Spleen (tissue), 11 donors: ENCODE measurements at regions not wholly inside any gene's neighbourhood (a gene's known extent, or its start where the extent isn't known, plus 50 kb on each side); places are given as distances from the start of the nearest gene placed in this dataset.
"Not testable (repeated sequence)": the region's sequence is repeated elsewhere in the genome, so short reads cannot be mapped to it uniquely, and the experiment has no call there.

ENCODE experiments used
- DNase-seq: peaks from one replicate; pipeline ENCODE4 v3.0.0-alpha.2; 2020
- H3K27ac ChIP-seq, 8 donors: fragments of 200-600 bp; sonication (generic) in 7 of 8; 1 replicate in 4 of 8; 2 replicates in 4 of 8; pipeline versions ENCODE4 v1.5.0 to v1.8.0; 2016 to 2021; ENCODE audit warnings: inconsistent platforms in 4 of 8, mild to moderate bottlenecking in 4 of 8, moderate library complexity in 1 of 8
- H3K27me3 ChIP-seq, 7 donors: fragments of 200-600 bp; sonication (generic) in 6 of 7; replicated peaks in 1 of 7; 1 replicate in 4 of 7; 2 replicates in 3 of 7; pipeline versions ENCODE4 v1.5.0 to v1.8.0; 2016 to 2021; ENCODE audit warnings: inconsistent platforms in 3 of 7, mild to moderate bottlenecking in 1 of 7
- H3K36me3 ChIP-seq, 6 donors: fragments of 200-600 bp; sonication (generic) in 5 of 6; 1 replicate in 4 of 6; 2 replicates in 2 of 6; pipeline versions ENCODE4 v1.5.0 to v1.8.0; 2016 to 2021; ENCODE audit warnings: inconsistent platforms in 2 of 6
- H3K4me1 ChIP-seq, 6 donors: fragments of 200-600 bp; sonication (generic) in 5 of 6; 1 replicate in 3 of 6; 2 replicates in 3 of 6; pipeline versions ENCODE4 v1.5.0 to v1.8.0; 2016 to 2021; ENCODE audit warnings: inconsistent platforms in 3 of 6
- H3K4me3 ChIP-seq, 8 donors: fragments of 200-600 bp; sonication (generic) in 7 of 8; 1 replicate in 4 of 8; 2 replicates in 4 of 8; pipeline versions ENCODE4 v1.5.0 to v1.8.0; 2016 to 2021; ENCODE audit warnings: inconsistent platforms in 4 of 8, mild to moderate bottlenecking in 4 of 8, moderate library complexity in 2 of 8
- H3K9me3 ChIP-seq, 8 donors: fragments of 200-600 bp; sonication (generic) in 7 of 8; 1 replicate in 4 of 8; 2 replicates in 4 of 8; pipeline versions ENCODE4 v1.5.0 to v1.8.0; 2016 to 2021; ENCODE audit warnings: inconsistent platforms in 4 of 8
- POLR2A ChIP-seq, 3 donors: fragments of 450-650 bp; IDR thresholded peaks; one replicate each; pipeline ENCODE4 v1.5.1; 2017; ENCODE audit warnings: antibody characterized with exemption in 3 of 3, mild to moderate bottlenecking in 1 of 3
- POLR2AphosphoS5 ChIP-seq, 3 donors: sonication (generic); formaldehyde crosslinking; IDR thresholded peaks; one replicate each; pipeline ENCODE4 v1.5.1; 2017; ENCODE audit warnings: antibody characterized with exemption in 3 of 3
- WGBS, 5 donors: extraction: QIAGEN DNeasy Blood & Tissue Kit in 3 of 5; methylation state at CpG; one replicate each; pipeline versions ENCODE4 v1.1.5 to v1.1.7; 2013 to 2018; 5-methylcytosine and 5-hydroxymethylcytosine counted together
- intact Hi-C: fragments of 100-400 bp; cut with DNase I; formaldehyde crosslinking; loops from one replicate; pipeline ENCODE4 v1.15.0; 2023; ENCODE audit warnings: low total_unique reads
- TF ChIP-seq, protein P1 (sequence below), 11 experiments: fragments of 200-600 bp in 7 of 11; fragments of 450-650 bp in 4 of 11; sonication (generic) in 4 of 11; IDR thresholded peaks in 8 of 11; conservative IDR thresholded peaks in 3 of 11; 1 replicate in 7 of 11; 2 replicates in 4 of 11; pipeline versions ENCODE4 v1.4.0 to v1.8.0; 2016 to 2021; ENCODE audit warnings: antibody characterized with exemption in 11 of 11, inconsistent platforms in 4 of 11, mild to moderate bottlenecking in 1 of 11
- donor health status: healthy with polysubstance abuse.
- donor health status: DM: no; HTN: no; CAD: no; lungs with moderate emphysema.
- donor health status: DM: no; HTN: no; CAD: no.
- donor health status: Bipolar disorder and iron deficiency.
- donor health status: healthy.
- donor health status: DM: no; HTN: no; CAD: no.
- donor health status: DM: yes; HTN: yes; CAD: no.

DNA sequence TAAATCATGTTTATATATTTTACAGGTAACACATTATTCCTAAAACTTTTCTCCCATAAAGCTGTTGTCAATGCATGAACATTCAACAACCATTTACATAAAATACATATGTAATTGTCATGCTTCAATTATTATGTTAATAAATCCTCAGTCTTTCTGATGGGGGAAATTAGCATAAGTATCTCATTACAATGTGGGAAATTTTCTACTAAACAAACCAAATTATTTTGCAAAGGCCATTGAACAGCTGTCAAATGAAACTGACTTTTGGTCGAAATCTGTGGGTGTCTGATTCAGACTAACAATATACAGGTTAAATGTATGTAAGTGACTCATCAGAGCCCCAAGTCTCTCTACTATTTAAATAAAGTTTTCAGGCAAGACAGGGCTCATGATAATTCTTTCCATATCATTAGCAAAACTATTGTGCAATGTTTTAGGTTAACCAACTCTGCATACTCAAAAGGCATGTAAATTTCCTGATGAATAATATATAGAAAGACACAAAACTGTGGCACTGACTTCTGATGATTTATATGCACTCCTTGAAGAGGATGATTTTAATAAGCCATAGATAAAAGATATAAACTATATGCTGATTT lies 795.3 kb upstream of the AADAT start:
- no peaks in the 10 kb centered on the region for H3K9me3 ChIP-seq

DNA sequence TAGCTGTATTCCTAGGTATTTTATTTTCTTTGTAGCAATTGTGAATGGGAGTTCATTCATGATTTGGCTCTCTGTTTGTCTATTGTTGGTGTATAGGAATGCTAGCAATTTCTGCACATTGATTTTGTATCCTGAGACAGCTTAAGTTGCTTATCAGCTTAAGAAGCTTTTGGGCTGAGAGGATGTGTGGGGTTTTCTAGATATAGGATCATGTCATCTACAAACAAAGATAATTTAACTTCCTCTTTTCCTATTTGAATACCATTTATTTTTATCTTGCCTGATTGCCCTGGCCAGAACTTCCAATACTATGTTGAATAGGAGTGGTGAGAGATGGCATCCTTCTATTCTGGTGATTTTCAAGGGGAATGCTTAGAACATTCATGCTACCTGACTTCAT lies 791.9 kb upstream of the AADAT start:
- intact Hi-C loops, H3K27ac ChIP-seq: not testable (repeated sequence)

More for the DNA sequence above, 795.3 kb upstream of the AADAT start:
- TF ChIP-seq POLR2AphosphoS5 (IDR thresholded peaks at IDR 0.05), result no peak
- TF ChIP-seq POLR2A (IDR thresholded peaks at IDR 0.05), result no peak
- TF ChIP-seq, protein P1, sequence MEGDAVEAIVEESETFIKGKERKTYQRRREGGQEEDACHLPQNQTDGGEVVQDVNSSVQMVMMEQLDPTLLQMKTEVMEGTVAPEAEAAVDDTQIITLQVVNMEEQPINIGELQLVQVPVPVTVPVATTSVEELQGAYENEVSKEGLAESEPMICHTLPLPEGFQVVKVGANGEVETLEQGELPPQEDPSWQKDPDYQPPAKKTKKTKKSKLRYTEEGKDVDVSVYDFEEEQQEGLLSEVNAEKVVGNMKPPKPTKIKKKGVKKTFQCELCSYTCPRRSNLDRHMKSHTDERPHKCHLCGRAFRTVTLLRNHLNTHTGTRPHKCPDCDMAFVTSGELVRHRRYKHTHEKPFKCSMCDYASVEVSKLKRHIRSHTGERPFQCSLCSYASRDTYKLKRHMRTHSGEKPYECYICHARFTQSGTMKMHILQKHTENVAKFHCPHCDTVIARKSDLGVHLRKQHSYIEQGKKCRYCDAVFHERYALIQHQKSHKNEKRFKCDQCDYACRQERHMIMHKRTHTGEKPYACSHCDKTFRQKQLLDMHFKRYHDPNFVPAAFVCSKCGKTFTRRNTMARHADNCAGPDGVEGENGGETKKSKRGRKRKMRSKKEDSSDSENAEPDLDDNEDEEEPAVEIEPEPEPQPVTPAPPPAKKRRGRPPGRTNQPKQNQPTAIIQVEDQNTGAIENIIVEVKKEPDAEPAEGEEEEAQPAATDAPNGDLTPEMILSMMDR (IDR thresholded peaks at IDR 0.05 in 8 of 11, conservative IDR thresholded peaks at IDR 0.05 in 3 of 11), result no peak
- 76 to 97% (median 82%) methylated on average over 1 of the region's 1 CpG for WGBS, 5 donors
- Histone ChIP-seq H3K27ac (no peak overlapping the region), H3K4me3 (no peak overlapping the region), H3K36me3 (no peaks in the 10 kb centered on the region), H3K27me3 (no peaks in the 10 kb centered on the region), H3K4me1 (no peaks in the 10 kb centered on the region)
- intact Hi-C loops, result no loop called here
- no peak for DNase-seq

DNA sequence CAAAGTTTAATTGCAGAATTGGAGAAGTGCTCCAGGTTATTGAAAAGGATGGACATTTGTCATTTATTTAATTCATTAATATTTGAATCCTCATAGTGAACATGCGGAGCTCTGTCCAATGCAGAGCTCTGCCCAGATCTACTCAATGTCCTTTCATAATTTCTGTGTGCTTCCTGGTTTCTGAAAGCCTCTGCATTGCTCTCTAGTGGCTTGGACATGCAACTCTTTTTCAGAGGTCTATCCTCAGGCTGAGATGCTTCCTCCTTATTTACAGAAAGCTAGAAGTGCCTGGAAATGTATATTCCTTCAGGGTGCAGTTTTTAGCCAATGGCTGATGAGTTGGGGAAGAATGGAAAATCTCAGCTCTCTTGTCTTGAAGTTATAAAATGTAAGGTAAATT lies 786.1 kb upstream of the AADAT start:
- Histone ChIP-seq H3K36me3 (no peaks in the 10 kb centered on the region), H3K27ac (no peak overlapping the region), H3K27me3 (no peaks in the 10 kb centered on the region), H3K4me1 (no peaks in the 10 kb centered on the region), H3K9me3 (no peaks in the 10 kb centered on the region), H3K4me3 (no peak overlapping the region)
- intact Hi-C loops, result no loop called here
- no peak for DNase-seq
- TF ChIP-seq POLR2AphosphoS5 (IDR thresholded peaks at IDR 0.05) (no peak), POLR2A (IDR thresholded peaks at IDR 0.05) (no peak)
- TF ChIP-seq, protein P1 (IDR thresholded peaks at IDR 0.05 in 8 of 11, conservative IDR thresholded peaks at IDR 0.05 in 3 of 11), result no peak
- WGBS, 5 donors, result 85 to 94% (median 94%) methylated on average over 1 of the region's 1 CpG

More for the DNA sequence above, 791.9 kb upstream of the AADAT start:
- not testable (repeated sequence) for H3K4me3 ChIP-seq, H3K36me3 ChIP-seq, DNase-seq, H3K9me3 ChIP-seq, H3K4me1 ChIP-seq, H3K27me3 ChIP-seq

DNA sequence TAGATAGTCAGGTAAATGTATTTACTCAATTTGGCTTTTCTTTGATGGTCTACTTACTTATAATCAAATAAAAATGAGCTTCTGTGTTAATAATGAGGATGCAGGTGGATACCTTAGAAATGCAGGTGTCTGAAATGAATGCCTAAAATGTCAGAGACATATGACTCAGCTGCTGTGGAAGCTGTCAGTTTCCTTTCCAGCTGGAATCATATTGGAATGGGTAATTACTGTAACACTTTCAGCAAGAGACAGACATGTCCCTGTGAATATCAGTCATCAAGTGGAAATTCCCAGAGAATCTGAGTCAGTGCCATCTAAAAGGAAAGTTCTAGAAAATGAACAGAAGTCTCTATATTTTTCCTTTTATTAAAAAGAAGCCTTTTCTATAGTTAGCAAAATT lies 783.0 kb upstream of the AADAT start:
- Histone ChIP-seq H3K27me3 (no peaks in the 10 kb centered on the region), H3K9me3 (no peaks in the 10 kb centered on the region), H3K27ac (no peak overlapping the region), H3K36me3 (no peaks in the 10 kb centered on the region), H3K4me1 (no peaks in the 10 kb centered on the region), H3K4me3 (no peak overlapping the region)
- TF ChIP-seq, protein P1 (IDR thresholded peaks at IDR 0.05 in 8 of 11, conservative IDR thresholded peaks at IDR 0.05 in 3 of 11), result no peak
- TF ChIP-seq POLR2AphosphoS5 (IDR thresholded peaks at IDR 0.05), result no peak
- no peak for DNase-seq
- intact Hi-C loops, result no loop called here

DNA sequence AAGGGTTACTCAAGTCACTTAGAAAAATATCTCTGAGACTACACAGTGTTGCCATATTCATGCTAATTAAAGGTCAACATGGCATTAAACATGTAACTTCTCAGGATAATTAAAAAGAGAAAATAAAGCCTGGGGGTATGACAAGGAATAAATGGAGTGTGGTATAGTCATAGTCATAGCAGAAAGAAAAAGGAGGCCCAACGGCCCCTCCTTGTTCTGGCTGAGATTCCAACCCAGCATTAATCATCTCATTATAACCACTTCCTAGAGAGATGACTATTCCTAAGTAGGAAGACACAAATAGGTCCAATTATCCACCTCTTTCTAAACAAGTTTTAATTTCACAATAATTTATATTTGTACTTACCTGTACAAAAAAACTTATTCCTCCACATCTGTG lies 778.4 kb upstream of the AADAT start:
- no peak overlapping the region for H3K4me3 ChIP-seq
- 23 to 43% (median 29%) methylated on average over 1 of the region's 1 CpG for WGBS, 5 donors
- no peak for DNase-seq
- no peaks in the 10 kb centered on the region for H3K4me1 ChIP-seq
- H3K27ac ChIP-seq, result no peak overlapping the region
- H3K9me3 ChIP-seq, result peaks cover 0 to 5% (median 0%) of the 10 kb centered on the region in 8 donors
- intact Hi-C loops, result no loop called here
- TF ChIP-seq POLR2AphosphoS5 (IDR thresholded peaks at IDR 0.05) (no peak), POLR2A (IDR thresholded peaks at IDR 0.05) (no peak)
- TF ChIP-seq, protein P1 (IDR thresholded peaks at IDR 0.05 in 8 of 11, conservative IDR thresholded peaks at IDR 0.05 in 3 of 11), result no peak
- no peaks in the 10 kb centered on the region for H3K27me3 ChIP-seq
- H3K36me3 ChIP-seq, result no peaks in the 10 kb centered on the region
